SK-N-SH (cell line): ENCODE measurements at regions not wholly inside any gene's neighbourhood (a gene's known extent, or its start where the extent isn't known, plus 50 kb on each side); places are given as distances from the start of the nearest gene placed in this dataset.

Source experiments
- CTCF ChIA-PET: fragments of 300-600, 350-600 bp; formaldehyde crosslinking; extraction: SDS; loops from one replicate; lab custom pipeline; 2021; lab: Yijun Ruan, JAX
- POLR2A ChIA-PET: fragments of 350-600 bp; sonication (Branson Sonifier 250); formaldehyde crosslinking; extraction: SDS; loops from one replicate; lab custom pipeline; 2020; ENCODE audit warnings: antibody characterized with exemption, inconsistent platforms; lab: Yijun Ruan, JAX
- DNase-seq: peaks from one replicate; pipeline ENCODE4 v3.0.0; 2012
- H2AFZ ChIP-seq: fragments of 200-600 bp; sonication (generic); 2 replicates; pipeline ENCODE4 v1.8.1; 2016; ENCODE audit warnings: antibody characterized with exemption, mild to moderate bottlenecking, low read depth
- H3F3A ChIP-seq: fragments of 200-600 bp; sonication (generic); replicated peaks from 2 replicates; pipeline ENCODE3; 2016; ENCODE audit warnings: antibody characterized with exemption, mild to moderate bottlenecking; ENCODE audit not compliant: insufficient read depth
- H3K27ac ChIP-seq, 2 experiments: fragments of 200-500 bp in 1 of 2; fragments of 200-600 bp in 1 of 2; sonication (Bioruptor generic) in 1 of 2; sonication (generic), shearing (Covaris generic) in 1 of 2; 2 replicates each; pipeline versions ENCODE4 v1.5.1 to v1.6.1; 2014 to 2016; ENCODE audit warnings: low read depth in 2 of 2, inconsistent platforms in 1 of 2, low read length in 1 of 2, mild to moderate bottlenecking in 1 of 2, mixed read lengths in 1 of 2
- H3K27me3 ChIP-seq: fragments of 200-600 bp; sonication (generic), shearing (Covaris generic); 2 replicates; pipeline ENCODE4 v1.6.1; 2016; ENCODE audit warnings: mixed run types; ENCODE audit not compliant: insufficient read depth
- H3K36me3 ChIP-seq, 2 experiments: fragments of 200-500 bp in 1 of 2; fragments of 200-600 bp in 1 of 2; sonication (Bioruptor generic) in 1 of 2; sonication (generic) in 1 of 2; replicated peaks in 1 of 2; 2 replicates each; pipeline versions ENCODE3 to v1.5.1; 2014 to 2016; ENCODE audit warnings: low read length in 1 of 2, mild to moderate bottlenecking in 1 of 2; ENCODE audit not compliant: insufficient read depth in 2 of 2, control insufficient read depth in 1 of 2
- H3K4me1 ChIP-seq, 2 experiments: fragments of 200-500 bp in 1 of 2; fragments of 200-600 bp in 1 of 2; sonication (Bioruptor generic) in 1 of 2; sonication (generic), shearing (Covaris generic) in 1 of 2; 2 replicates each; pipeline versions ENCODE4 v1.5.1 to v1.6.1; 2014 to 2016; ENCODE audit warnings: low read depth in 1 of 2, low read length in 1 of 2, mixed run types in 1 of 2; ENCODE audit not compliant: insufficient read depth in 2 of 2, control insufficient read depth in 1 of 2
- H3K4me2 ChIP-seq: fragments of 200-600 bp; sonication (generic), shearing (Covaris generic); 2 replicates; pipeline ENCODE4 v1.6.1; 2017; ENCODE audit warnings: mixed run types
- H3K4me3 ChIP-seq, 2 experiments: fragments of 200-500 bp in 1 of 2; fragments of 200-600 bp in 1 of 2; sonication (Bioruptor generic) in 1 of 2; sonication (generic), shearing (Covaris generic) in 1 of 2; 2 replicates each; pipeline versions ENCODE4 v1.5.1 to v1.8.1; 2014 to 2016; ENCODE audit warnings: low read depth in 2 of 2, inconsistent platforms in 1 of 2, low read length in 1 of 2, mild to moderate bottlenecking in 1 of 2, mixed read lengths in 1 of 2, moderate library complexity in 1 of 2
- H3K79me2 ChIP-seq: fragments of 200-600 bp; sonication (generic); 2 replicates; pipeline ENCODE4 v1.8.1; 2017; ENCODE audit warnings: mild to moderate bottlenecking; ENCODE audit not compliant: insufficient read depth
- H3K9ac ChIP-seq: fragments of 200-600 bp; sonication (generic); 2 replicates; pipeline ENCODE4 v1.6.1; 2017; ENCODE audit warnings: mixed run types
- H3K9me2 ChIP-seq: fragments of 200-600 bp; sonication (generic); 2 replicates; pipeline ENCODE4 v1.6.1; 2017; ENCODE audit warnings: mixed run types
- H3K9me3 ChIP-seq: fragments of 200-600 bp; sonication (generic); 2 replicates; pipeline ENCODE4 v1.6.1; 2017; ENCODE audit warnings: mixed run types, mild to moderate bottlenecking, moderate library complexity
- H4K20me1 ChIP-seq: fragments of 200-600 bp; sonication (generic); 2 replicates; pipeline ENCODE4 v1.6.1; 2017; ENCODE audit warnings: mild to moderate bottlenecking, mixed run types; ENCODE audit not compliant: insufficient read depth
- EP300 ChIP-seq, 2 experiments: IDR thresholded peaks; 2 replicates each; pipeline versions ENCODE4 v1.4.0 to v1.6.1; 2012; ENCODE audit warnings: borderline replicate concordance in 1 of 2, low read depth in 1 of 2, low read length in 1 of 2
- FOSL2 ChIP-seq: IDR thresholded peaks from 2 replicates; pipeline ENCODE4 v1.4.0; 2012; ENCODE audit warnings: low read depth, mild to moderate bottlenecking, moderate library complexity, borderline replicate concordance
- FOXJ3 ChIP-seq: sonication (generic); formaldehyde crosslinking; IDR thresholded peaks from 2 replicates; pipeline ENCODE4 v1.5.1; 2020; ENCODE audit warnings: mild to moderate bottlenecking, missing genetic modification reagents
- GABPA ChIP-seq: IDR thresholded peaks from 2 replicates; pipeline ENCODE4 v1.4.0; 2012; ENCODE audit warnings: low read depth, mild to moderate bottlenecking
- GATA2 ChIP-seq: sonication (generic); formaldehyde crosslinking; IDR thresholded peaks from 2 replicates; pipeline ENCODE4 v1.5.0; 2020; ENCODE audit warnings: mild to moderate bottlenecking, missing genetic modification reagents
- MEF2A ChIP-seq: IDR thresholded peaks from 2 replicates; pipeline ENCODE4 v1.4.0; 2012; ENCODE audit warnings: low read depth, borderline replicate concordance
- NFIC ChIP-seq: IDR thresholded peaks from 2 replicates; pipeline ENCODE4 v1.4.0; 2012; ENCODE audit warnings: borderline replicate concordance
- RAD21 ChIP-seq: IDR thresholded peaks from 2 replicates; pipeline ENCODE4 v1.6.1; 2012; ENCODE audit warnings: mild to moderate bottlenecking, low read length
- RXRA ChIP-seq: IDR thresholded peaks from 2 replicates; pipeline ENCODE4 v1.4.0; 2012; ENCODE audit warnings: low read depth, mild to moderate bottlenecking, borderline replicate concordance
- SMC3 ChIP-seq: IDR thresholded peaks from 2 replicates; pipeline ENCODE4 v1.6.1; 2012; ENCODE audit warnings: low read depth, low read length, improper control_type of control experiment
- TCF12 ChIP-seq: IDR thresholded peaks from 2 replicates; pipeline ENCODE4 v1.4.0; 2012
- TEAD4 ChIP-seq: IDR thresholded peaks from 2 replicates; pipeline ENCODE4 v1.4.0; 2012; ENCODE audit warnings: mild to moderate bottlenecking, borderline replicate concordance; ENCODE audit not compliant: insufficient read depth
- WGBS: methylation state at CpG from one replicate; pipeline ENCODE4 v1.1.6; 2017; ENCODE audit warnings: low lambda C conversion rate; 5-methylcytosine and 5-hydroxymethylcytosine counted together
- TF ChIP-seq, protein P1 (sequence below): IDR thresholded peaks from 2 replicates; pipeline ENCODE4 v1.6.1; 2012; ENCODE audit warnings: mild to moderate bottlenecking, low read depth, low read length, moderate library complexity
- TF ChIP-seq, protein P2 (sequence below): fragments of 150-350 bp; IDR thresholded peaks from 2 replicates; pipeline ENCODE4 v1.6.1; 2017; ENCODE audit warnings: antibody characterized with exemption, low read length, low read depth, borderline replicate concordance
- TF ChIP-seq, protein P3 (sequence below): IDR thresholded peaks from 2 replicates; pipeline ENCODE4 v1.4.0; 2012; ENCODE audit warnings: low read depth
- TF ChIP-seq, protein P4 (sequence below): fragments of 150-350 bp; IDR thresholded peaks from 2 replicates; pipeline ENCODE4 v1.6.1; 2016; ENCODE audit warnings: mild to moderate bottlenecking, low read depth, low read length
- TF ChIP-seq, protein P5 (sequence below): IDR thresholded peaks from 2 replicates; pipeline ENCODE4; 2012

DNA sequence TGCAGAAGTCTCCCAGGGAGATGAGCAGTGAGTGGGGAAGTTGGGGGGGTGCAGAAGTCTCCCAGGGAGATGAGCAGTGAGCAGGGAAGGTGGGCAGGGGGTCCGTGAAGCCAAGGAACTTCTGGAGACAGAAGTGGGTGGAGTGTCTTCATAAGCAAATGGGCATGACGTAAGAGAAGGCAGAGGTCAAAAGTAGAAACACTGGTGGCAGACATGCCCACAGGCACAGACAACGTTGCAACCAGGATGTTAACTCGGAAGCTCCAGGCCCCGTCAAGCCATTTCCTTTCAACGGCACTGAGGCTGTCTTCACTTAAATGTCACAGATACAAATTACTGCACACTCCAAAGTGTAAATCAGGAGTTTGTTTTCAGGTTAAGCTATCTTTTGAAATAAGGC, 186.1 kb downstream of the SHANK2 start (continued):
- TF ChIP-seq, protein P1, sequence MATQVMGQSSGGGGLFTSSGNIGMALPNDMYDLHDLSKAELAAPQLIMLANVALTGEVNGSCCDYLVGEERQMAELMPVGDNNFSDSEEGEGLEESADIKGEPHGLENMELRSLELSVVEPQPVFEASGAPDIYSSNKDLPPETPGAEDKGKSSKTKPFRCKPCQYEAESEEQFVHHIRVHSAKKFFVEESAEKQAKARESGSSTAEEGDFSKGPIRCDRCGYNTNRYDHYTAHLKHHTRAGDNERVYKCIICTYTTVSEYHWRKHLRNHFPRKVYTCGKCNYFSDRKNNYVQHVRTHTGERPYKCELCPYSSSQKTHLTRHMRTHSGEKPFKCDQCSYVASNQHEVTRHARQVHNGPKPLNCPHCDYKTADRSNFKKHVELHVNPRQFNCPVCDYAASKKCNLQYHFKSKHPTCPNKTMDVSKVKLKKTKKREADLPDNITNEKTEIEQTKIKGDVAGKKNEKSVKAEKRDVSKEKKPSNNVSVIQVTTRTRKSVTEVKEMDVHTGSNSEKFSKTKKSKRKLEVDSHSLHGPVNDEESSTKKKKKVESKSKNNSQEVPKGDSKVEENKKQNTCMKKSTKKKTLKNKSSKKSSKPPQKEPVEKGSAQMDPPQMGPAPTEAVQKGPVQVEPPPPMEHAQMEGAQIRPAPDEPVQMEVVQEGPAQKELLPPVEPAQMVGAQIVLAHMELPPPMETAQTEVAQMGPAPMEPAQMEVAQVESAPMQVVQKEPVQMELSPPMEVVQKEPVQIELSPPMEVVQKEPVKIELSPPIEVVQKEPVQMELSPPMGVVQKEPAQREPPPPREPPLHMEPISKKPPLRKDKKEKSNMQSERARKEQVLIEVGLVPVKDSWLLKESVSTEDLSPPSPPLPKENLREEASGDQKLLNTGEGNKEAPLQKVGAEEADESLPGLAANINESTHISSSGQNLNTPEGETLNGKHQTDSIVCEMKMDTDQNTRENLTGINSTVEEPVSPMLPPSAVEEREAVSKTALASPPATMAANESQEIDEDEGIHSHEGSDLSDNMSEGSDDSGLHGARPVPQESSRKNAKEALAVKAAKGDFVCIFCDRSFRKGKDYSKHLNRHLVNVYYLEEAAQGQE: no peak
- TF ChIP-seq FOSL2 (no peak), TCF12 (no peak), NFIC (no peak)
- TF ChIP-seq, protein P2, sequence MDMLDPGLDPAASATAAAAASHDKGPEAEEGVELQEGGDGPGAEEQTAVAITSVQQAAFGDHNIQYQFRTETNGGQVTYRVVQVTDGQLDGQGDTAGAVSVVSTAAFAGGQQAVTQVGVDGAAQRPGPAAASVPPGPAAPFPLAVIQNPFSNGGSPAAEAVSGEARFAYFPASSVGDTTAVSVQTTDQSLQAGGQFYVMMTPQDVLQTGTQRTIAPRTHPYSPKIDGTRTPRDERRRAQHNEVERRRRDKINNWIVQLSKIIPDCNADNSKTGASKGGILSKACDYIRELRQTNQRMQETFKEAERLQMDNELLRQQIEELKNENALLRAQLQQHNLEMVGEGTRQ: no peak

DNA sequence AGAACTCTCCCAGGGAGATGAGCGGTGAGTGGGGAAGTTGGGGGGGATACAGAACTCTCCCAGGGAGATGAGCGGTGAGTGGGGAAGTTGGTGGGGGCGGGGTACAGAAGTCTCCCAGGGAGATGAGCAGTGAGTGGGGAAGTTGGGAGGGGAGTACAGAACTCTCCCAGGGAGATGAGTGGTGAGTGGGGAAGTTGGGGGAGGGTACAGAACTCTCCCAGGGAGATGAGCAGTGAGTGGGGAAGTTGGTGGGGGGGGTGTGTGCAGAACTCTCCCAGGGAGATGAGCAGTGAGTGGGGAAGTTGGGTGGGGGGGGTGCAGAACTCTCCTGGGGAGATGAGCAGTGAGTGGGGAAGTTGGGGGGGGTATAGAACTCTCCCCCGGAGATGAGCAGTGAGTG, 186.5 kb downstream of the SHANK2 start:
- Histone ChIP-seq H3K36me3 (no peaks in the 10 kb centered on the region), H3K9ac (no peak overlapping the region), H3K4me3 (no peak overlapping the region), H3K9me3 (no peaks in the 10 kb centered on the region), H3K4me2 (no peak overlapping the region), H4K20me1 (no peaks in the 10 kb centered on the region), H3F3A (no peaks in the 10 kb centered on the region), H3K4me1 (no peaks in the 10 kb centered on the region), H3K9me2 (no peaks in the 10 kb centered on the region), H3K27ac (no peak overlapping the region), H3K27me3 (no peaks in the 10 kb centered on the region), H3K79me2 (no peaks in the 10 kb centered on the region), H2AFZ (no peak overlapping the region)
- WGBS: 64% methylated on average over 3 of the region's 4 CpGs
- ChIA-PET POLR2A (no interaction called here), CTCF (interaction anchor here (1.1 to 1.8 kb wide), 2 partner anchors 14 to 15 kb away, joined by 4 to 6 read pairs; no protein-coding TSS in a partner anchor)
- no peak for DNase-seq
- TF ChIP-seq NFIC: no peak
- TF ChIP-seq GABPA: no peak
- TF ChIP-seq MEF2A: no peak
- TF ChIP-seq, protein P3, sequence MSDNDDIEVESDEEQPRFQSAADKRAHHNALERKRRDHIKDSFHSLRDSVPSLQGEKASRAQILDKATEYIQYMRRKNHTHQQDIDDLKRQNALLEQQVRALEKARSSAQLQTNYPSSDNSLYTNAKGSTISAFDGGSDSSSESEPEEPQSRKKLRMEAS: no peak
- TF ChIP-seq, protein P2: no peak
- TF ChIP-seq RAD21: no peak
- TF ChIP-seq SMC3: no peak
- TF ChIP-seq, protein P4, sequence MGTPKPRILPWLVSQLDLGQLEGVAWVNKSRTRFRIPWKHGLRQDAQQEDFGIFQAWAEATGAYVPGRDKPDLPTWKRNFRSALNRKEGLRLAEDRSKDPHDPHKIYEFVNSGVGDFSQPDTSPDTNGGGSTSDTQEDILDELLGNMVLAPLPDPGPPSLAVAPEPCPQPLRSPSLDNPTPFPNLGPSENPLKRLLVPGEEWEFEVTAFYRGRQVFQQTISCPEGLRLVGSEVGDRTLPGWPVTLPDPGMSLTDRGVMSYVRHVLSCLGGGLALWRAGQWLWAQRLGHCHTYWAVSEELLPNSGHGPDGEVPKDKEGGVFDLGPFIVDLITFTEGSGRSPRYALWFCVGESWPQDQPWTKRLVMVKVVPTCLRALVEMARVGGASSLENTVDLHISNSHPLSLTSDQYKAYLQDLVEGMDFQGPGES: no peak
- no peak for TF ChIP-seq TEAD4
- TF ChIP-seq, protein P5, sequence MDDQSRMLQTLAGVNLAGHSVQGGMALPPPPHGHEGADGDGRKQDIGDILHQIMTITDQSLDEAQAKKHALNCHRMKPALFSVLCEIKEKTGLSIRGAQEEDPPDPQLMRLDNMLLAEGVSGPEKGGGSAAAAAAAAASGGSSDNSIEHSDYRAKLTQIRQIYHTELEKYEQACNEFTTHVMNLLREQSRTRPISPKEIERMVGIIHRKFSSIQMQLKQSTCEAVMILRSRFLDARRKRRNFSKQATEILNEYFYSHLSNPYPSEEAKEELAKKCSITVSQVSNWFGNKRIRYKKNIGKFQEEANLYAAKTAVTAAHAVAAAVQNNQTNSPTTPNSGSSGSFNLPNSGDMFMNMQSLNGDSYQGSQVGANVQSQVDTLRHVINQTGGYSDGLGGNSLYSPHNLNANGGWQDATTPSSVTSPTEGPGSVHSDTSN: no peak
- TF ChIP-seq FOXJ3 (CRISPR knock-in tag): no peak
- TF ChIP-seq GATA2: no peak
- no peak for TF ChIP-seq EP300 (IDR thresholded peaks at IDR 0.05; ENCODE audit: borderline replicate concordance in 1 of 2, low read depth in 1 of 2, low read length in 1 of 2)
- TF ChIP-seq RXRA: no peak
